ENCODE measurements at regions not wholly inside any gene's neighbourhood (a gene's known extent, or its start where the extent isn't known, plus 50 kb on each side); places are given as distances from the start of the nearest gene placed in this dataset.
"Not testable (repeated sequence)": the region's sequence is repeated elsewhere in the genome, so short reads cannot be mapped to it uniquely, and the experiment has no call there.

DNA sequence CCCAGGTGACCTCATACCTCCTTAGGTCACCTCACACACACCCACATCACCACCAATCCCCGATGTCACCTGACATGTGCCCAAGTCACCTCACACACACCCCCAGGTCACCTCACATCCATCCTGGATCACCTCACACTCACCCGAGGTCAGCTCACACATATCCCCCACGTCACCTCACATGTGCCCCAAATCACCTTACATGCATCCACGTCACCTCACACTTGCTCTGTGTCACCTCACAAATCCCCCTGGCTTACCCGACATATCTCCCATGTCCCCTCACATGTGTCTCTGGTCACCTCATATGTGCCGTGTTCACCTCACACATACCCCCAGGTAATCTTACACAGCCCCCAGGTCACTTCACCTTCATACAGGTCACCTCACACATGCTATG lies 864.6 kb downstream of the TMEM121 start:
- TF ChIP-seq POU2F2 (IDR thresholded peaks at IDR 0.05; ENCODE audit: low read depth, low read length) (no peak), PAX5 (IDR thresholded peaks at IDR 0.05; ENCODE audit: insufficient read depth, low read length, severe bottlenecking) (no peak), SPI1 (IDR thresholded peaks at IDR 0.05; ENCODE audit: low read depth, low read length) (no peak), POLR2A (IDR thresholded peaks at IDR 0.05; ENCODE audit: low read depth, low read length) (no peak), TAF1 (IDR thresholded peaks at IDR 0.05; ENCODE audit: low read depth, low read length) (no peak), POLR2AphosphoS5 (IDR thresholded peaks at IDR 0.05; ENCODE audit: low read depth, low read length) (no peak)
- FAIRE-seq (no peak), DNase-seq (ENCODE audit: insufficient read length, low spot score) (no peak)

DNA sequence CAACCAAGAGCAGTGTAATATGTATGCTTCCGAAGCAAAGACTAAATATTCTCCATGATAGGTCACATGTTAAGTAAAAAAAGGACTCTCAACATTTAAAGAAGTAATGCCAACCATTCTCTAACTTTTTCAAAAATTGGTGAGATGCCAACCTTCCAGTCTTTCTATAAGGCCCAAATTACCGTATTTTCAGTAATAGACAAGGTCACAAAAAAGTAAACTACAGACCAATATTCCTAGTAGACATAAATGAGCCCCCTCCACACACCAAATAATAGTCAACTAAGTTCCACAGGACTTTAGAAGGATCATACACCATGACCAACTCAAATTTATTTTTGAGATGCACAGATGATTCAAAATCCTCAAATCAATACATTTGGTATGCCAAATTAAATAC lies 867.4 kb downstream of the TMEM121 start:
- no peak for DNase-seq (ENCODE audit: insufficient read length, low spot score)
- FAIRE-seq, result no peak
- no peak for TF ChIP-seq POLR2AphosphoS5 (IDR thresholded peaks at IDR 0.05; ENCODE audit: low read depth, low read length)
- TF ChIP-seq PAX5 (IDR thresholded peaks at IDR 0.05; ENCODE audit: insufficient read depth, low read length, severe bottlenecking), result no peak
- TF ChIP-seq TAF1 (IDR thresholded peaks at IDR 0.05; ENCODE audit: low read depth, low read length), result no peak
- TF ChIP-seq SPI1 (IDR thresholded peaks at IDR 0.05; ENCODE audit: low read depth, low read length), result no peak
- TF ChIP-seq POLR2A (IDR thresholded peaks at IDR 0.05; ENCODE audit: low read depth, low read length), result no peak
- no peak for TF ChIP-seq POU2F2 (IDR thresholded peaks at IDR 0.05; ENCODE audit: low read depth, low read length)

DNA sequence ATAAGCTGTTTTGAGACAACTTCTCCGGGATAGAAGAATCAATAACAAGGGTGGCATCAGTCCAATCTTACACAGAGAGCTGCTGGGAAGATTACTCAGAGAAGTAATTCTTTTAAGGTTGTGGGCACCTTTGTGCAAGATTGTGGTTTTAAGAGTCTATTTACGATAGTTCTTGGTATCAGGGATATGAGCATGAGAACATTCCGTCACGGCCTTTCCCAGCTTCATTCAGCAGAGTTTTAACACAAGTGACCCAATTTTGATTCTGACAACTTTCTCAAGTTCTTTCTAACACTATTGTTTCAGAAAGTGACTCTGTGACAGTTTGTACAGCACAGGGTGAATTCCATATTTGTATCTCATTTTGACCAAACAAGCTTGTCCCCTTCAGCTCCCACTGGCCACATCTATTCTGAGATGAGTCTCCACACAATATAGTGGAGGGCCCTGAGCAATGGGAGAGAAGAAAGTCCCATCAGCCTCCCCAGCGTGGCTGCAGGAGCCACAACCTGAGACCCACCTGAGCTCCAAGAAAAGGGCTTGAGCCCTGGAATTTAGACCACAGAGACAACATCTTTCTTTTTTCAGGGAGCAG lies 869.2 kb downstream of the TMEM121 start:
- DNase-seq (ENCODE audit: insufficient read length, low spot score) (no peak), FAIRE-seq (no peak)
- no peak for TF ChIP-seq PAX5 (IDR thresholded peaks at IDR 0.05; ENCODE audit: insufficient read depth, low read length, severe bottlenecking)
- no peak for TF ChIP-seq POLR2A (IDR thresholded peaks at IDR 0.05; ENCODE audit: low read depth, low read length)
- no peak for TF ChIP-seq SPI1 (IDR thresholded peaks at IDR 0.05; ENCODE audit: low read depth, low read length)
- TF ChIP-seq TAF1 (IDR thresholded peaks at IDR 0.05; ENCODE audit: low read depth, low read length), result no peak
- TF ChIP-seq POU2F2 (IDR thresholded peaks at IDR 0.05; ENCODE audit: low read depth, low read length), result no peak
- TF ChIP-seq POLR2AphosphoS5 (IDR thresholded peaks at IDR 0.05; ENCODE audit: low read depth, low read length), result no peak

DNA sequence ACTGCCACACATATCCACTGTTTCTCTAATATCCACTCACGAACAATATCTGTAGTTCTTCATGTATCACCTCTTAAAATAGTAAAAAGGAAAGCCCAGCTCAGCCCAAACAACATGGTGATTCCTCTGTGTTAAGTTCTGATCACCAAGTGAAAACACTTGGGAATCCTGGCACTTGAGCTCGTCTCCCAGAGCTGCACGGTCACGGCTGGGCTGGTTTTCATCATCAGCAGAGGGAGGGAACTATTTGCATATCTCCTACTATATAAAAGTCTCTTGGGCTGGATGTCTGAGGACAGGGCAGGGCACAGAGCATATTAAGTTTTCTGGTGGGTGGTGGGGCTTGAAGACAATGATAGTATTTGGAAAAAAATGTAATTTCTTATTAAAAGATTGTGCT lies 870.6 kb downstream of the TMEM121 start:
- FAIRE-seq (no peak), DNase-seq (ENCODE audit: insufficient read length, low spot score) (no peak)
- TF ChIP-seq TAF1 (IDR thresholded peaks at IDR 0.05; ENCODE audit: low read depth, low read length) (no peak), SPI1 (IDR thresholded peaks at IDR 0.05; ENCODE audit: low read depth, low read length) (no peak), POLR2AphosphoS5 (IDR thresholded peaks at IDR 0.05; ENCODE audit: low read depth, low read length) (no peak), PAX5 (IDR thresholded peaks at IDR 0.05; ENCODE audit: insufficient read depth, low read length, severe bottlenecking) (no peak), POLR2A (IDR thresholded peaks at IDR 0.05; ENCODE audit: low read depth, low read length) (no peak), POU2F2 (IDR thresholded peaks at IDR 0.05; ENCODE audit: low read depth, low read length) (no peak)

DNA sequence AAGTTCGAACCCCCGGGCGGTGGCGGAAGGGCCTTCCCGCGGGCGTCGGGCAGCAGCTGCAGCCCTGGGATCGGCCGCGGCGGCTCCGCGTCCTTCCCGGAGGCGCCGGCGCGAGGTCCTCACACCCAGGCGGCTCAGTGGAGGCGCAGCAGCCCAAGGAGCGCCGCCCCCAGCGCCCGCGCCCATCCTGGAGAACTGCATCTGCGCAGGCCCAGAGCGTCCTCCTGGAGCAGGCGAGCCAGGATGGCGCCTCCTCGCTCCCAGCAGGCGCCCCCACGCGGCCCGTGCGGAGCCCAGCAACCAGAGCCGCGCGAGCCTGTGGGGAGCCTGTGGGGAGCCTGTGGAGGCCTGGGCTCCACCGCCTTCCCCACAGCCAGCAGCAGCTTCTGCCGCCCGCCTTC lies 872.5 kb downstream of the TMEM121 start:
- not testable (repeated sequence) for FAIRE-seq; DNase-seq (ENCODE audit: insufficient read length, low spot score)

DNA sequence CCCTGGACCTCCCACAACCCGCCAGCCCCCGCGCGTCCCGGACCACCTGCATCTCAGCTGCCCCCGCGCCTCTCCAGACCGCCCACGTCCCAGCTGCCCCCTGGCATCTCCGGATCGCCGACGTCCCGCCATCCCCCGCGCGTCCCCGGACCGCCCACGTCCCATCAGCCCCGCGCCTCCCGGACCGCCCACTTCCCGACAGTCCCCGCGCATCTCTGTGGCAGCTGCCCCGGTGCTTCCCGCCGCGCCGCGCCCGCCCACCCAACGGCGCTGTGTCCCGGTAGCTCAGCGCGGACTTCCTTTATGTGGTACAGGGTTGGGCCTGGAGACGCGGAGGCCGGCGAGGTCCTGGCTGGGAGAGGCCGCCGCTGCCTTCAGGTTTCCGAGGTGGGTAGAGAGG lies 874.9 kb downstream of the TMEM121 start:
- not testable (repeated sequence) for FAIRE-seq; DNase-seq (ENCODE audit: insufficient read length, low spot score)

DNA sequence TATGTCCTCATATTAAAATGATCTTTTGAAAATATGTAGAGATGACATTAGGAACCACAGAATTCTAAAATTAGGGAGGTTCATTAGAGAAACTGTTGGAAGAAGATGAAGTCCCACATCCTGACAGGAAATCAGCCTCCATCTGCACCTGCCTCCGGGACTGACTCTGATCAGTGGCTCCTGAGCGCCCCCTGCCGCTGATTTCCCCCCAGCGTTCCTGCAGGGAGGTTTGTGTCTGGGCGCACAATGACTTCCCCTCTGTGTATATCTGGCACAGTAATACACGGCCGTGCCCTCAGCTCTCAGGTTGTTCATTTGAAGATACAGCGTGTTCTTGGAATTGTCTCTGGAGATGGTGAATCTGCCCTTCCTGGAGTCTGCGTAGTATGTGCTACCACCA lies 883.8 kb downstream of the TMEM121 start:
- DNase-seq (ENCODE audit: insufficient read length, low spot score), result not testable (repeated sequence)
- FAIRE-seq, result peak; percentile 78

DNA sequence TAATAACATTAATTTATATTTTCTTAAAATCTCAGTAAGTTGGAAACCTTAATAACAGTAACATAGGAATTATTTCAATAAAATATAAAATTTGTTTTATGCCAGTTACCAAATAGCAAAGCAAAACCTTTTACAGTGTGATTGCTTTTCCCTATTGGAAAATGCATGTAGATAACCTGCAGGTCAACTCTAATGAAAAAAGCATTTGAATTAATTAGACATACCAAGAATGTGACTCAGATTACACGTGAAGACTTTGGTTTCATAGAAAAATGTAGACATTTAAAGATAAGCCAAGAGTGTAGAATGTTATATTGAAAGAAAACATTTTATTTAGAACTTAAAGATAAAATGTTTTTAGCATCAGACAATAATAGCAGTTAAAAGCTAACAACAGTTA lies 888.1 kb downstream of the TMEM121 start:
- FAIRE-seq (no peak), DNase-seq (ENCODE audit: insufficient read length, low spot score) (no peak)
- TF ChIP-seq TAF1 (IDR thresholded peaks at IDR 0.05; ENCODE audit: low read depth, low read length) (no peak), PAX5 (IDR thresholded peaks at IDR 0.05; ENCODE audit: insufficient read depth, low read length, severe bottlenecking) (no peak), SPI1 (IDR thresholded peaks at IDR 0.05; ENCODE audit: low read depth, low read length) (no peak), POLR2A (IDR thresholded peaks at IDR 0.05; ENCODE audit: low read depth, low read length) (no peak), POLR2AphosphoS5 (IDR thresholded peaks at IDR 0.05; ENCODE audit: low read depth, low read length) (no peak), POU2F2 (IDR thresholded peaks at IDR 0.05; ENCODE audit: low read depth, low read length) (no peak)

DNA sequence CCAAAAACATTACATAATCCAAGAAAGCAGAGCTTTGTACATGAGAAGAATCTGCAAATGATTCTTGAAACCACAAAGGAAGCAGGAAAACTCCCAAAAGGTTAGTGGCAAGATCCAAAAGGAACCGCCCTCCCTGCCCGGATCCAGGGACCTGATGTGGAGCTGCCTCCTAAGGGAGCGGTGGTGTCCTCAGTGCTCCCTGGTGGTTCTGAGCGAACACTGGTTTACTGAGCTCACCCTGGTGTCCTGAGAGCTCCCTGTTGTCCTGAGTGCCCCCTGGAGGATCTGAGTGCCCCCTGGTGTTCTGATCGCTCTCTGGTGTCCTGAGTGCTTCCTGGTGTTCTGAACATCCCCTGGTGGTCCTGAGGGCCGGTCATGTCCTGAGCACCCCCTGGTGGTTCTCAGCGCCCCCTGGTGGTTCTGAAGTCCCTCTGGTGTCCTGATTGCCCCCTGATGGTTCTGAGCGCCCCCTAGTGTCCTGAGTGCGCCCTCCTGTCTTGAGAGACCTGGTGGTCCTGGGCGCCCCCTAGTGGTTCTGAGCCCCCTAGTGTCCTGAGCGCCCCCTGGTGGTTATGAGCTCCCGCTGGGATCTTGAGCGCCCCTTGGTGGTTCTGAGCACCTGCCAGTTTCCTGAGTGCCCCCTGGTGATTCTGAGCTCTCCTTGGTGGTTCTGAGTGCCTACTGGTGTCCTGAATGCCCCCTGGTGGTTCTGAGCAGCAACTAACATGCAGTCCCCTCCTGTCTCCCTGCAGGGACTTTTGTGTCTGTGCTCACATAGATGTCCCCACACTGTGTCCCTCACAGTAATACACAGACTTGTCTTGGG lies 891.1 kb downstream of the TMEM121 start:
- FAIRE-seq, result peak; percentile 92
- TF ChIP-seq POU2F2 (IDR thresholded peaks at IDR 0.05; ENCODE audit: low read depth, low read length) (peak; percentile 78; the same call in 1 of the 2 replicates), PAX5 (IDR thresholded peaks at IDR 0.05; ENCODE audit: insufficient read depth, low read length, severe bottlenecking) (no peak)
- peak; percentile 43 for DNase-seq (ENCODE audit: insufficient read length, low spot score)

DNA sequence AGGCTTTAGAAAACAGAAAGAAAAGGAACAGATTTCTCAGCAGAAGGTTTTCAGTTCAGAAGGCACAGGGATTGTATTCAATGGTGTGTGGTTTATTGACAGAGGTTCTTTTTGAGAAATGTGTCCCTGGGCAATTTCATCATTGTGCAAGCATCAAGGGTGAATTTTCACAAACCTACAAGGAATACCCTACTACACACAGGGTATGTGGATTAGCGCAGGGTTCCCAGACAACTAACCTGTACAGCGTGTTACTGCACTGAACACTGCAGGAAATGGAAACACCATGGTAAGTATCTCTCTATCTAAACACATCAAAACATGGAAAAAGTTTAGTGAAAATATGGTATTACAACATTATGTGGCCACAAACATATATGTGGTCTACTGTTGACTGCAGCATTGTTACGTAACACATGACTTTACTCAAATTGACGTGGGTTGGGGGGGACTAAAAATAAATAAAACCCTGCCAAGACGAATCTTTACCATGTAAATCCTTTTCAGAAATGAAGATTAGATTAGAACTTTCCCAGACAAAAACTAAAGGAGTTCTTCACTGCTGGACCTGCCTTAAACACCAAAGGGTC lies 893.1 kb downstream of the TMEM121 start:
- no peak for FAIRE-seq
- DNase-seq (ENCODE audit: insufficient read length, low spot score), result no peak
- TF ChIP-seq TAF1 (IDR thresholded peaks at IDR 0.05; ENCODE audit: low read depth, low read length) (no peak), POLR2AphosphoS5 (IDR thresholded peaks at IDR 0.05; ENCODE audit: low read depth, low read length) (no peak), POLR2A (IDR thresholded peaks at IDR 0.05; ENCODE audit: low read depth, low read length) (no peak), POU2F2 (IDR thresholded peaks at IDR 0.05; ENCODE audit: low read depth, low read length) (no peak), PAX5 (IDR thresholded peaks at IDR 0.05; ENCODE audit: insufficient read depth, low read length, severe bottlenecking) (no peak), SPI1 (IDR thresholded peaks at IDR 0.05; ENCODE audit: low read depth, low read length) (no peak)

DNA sequence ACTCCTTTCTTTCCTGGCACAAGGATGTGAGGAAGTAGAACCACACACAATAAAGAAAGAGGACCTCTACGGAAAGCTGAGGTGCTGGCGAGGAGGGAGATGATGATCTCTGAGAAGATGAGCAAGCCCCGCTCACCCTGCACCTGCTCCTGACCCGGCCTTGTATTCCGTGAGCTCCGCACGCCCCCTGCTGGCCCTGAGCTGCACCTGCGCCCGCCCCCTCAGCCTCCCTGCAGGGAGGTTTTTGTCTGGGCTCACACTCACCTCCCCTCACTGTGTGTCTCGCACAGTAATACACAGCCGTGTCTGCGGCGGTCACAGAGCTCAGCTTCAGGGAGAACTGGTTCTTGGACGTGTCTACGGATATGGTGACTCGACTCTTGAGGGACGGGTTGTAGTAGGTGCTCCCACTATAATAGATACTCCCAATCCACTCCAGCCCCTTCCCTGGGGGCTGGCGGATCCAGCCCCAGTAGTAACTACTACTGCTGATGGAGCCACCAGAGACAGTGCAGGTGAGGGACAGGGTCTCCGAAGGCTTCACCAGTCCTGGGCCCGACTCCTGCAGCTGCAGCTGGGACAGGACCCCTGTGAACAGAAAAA lies 895.1 kb downstream of the TMEM121 start:
- DNase-seq (ENCODE audit: insufficient read length, low spot score), result not testable (repeated sequence)
- peak; percentile 94 for FAIRE-seq
